GM19372 (cell line): ENCODE measurements at regions not wholly inside any gene's neighbourhood (a gene's known extent, or its start where the extent isn't known, plus 50 kb on each side); places are given as distances from the start of the nearest gene placed in this dataset.
"Not testable (repeated sequence)": the region's sequence is repeated elsewhere in the genome, so short reads cannot be mapped to it uniquely, and the experiment has no call there.

Experiments used
- ATAC-seq: cut with Tn5 transposase; IDR thresholded peaks from one replicate; pipeline ENCODE4 v1.9.1; 2021; ENCODE audit warnings: mild to moderate bottlenecking, low read depth, moderate library complexity; ENCODE audit not compliant: unreplicated experiment

- ATAC-seq = no peak
Measured at GRCh38 chr21:24658926-24659325, 948.4 kb downstream of the MRPL39 start.

DNA sequence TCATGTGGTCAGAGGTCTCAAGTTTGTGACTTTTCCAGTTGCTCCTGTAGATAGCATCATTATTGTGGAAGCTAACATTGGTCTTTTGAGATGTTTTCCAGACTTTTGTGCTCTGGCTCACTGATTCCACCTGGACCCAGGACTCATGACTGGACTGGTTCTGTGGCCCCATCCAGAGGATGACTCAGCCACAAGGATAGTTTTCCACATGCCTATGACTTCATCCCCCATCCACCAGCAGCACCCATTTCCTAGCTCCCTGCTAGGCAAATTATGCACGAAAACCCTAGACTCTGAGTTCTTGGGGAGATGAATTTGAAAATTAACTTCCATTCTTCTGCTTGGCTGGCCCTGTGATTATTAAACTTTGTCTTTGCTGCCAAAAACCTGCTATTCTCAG is 949.3 kb downstream of the MRPL39 start:
- ATAC-seq = no peak

DNA sequence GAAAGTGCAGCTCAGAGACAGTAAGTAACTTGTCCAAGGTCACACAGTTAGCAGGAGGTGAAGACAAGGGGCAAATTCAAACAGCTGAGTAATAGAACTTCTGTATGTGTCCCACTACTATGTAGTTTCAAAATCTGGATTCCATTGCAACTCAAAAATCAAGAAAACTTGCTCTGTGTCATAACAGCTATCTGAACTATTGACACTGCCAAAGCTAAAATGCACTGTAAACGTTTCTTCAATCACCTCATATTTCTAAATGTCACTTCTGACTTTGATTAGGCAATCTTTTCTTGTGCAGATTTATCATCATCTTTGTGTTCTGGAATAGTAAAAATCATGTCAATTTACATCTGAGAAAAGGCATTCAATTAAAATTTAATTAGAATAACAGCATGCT is 957.6 kb downstream of the MRPL39 start:
- ATAC-seq = no peak

- ATAC-seq = no peak
Measured at GRCh38 chr21:24636696-24637095, 970.6 kb downstream of the MRPL39 start.

DNA sequence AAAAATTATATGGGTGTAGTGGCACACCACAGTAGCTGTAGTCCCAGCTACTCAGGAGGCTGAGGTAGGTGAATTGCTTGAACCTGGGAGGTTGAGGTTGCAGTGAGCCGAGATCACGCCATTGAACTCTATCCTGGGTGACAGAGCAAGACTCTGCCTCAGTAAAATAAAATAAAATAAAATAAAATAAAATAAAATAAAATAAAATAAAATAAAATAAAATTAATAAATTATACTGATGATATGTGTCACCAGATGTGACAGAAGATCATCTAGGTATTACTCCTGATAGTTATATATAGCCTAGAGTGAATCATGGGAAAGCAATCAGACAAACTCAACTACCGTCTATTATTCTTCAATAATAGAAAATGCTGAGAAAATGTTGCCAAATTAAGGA is 972.5 kb downstream of the MRPL39 start:
- no peak for ATAC-seq

- ATAC-seq = no peak
Measured at GRCh38 chr21:24628536-24628935, 978.7 kb downstream of the MRPL39 start.

GRCh38 chr21:24628046-24628445 is 979.2 kb downstream of the MRPL39 start:
- ATAC-seq = no peak

- no peak for ATAC-seq
Measured at GRCh38 chr21:24617819-24618218, 989.5 kb downstream of the MRPL39 start.

DNA sequence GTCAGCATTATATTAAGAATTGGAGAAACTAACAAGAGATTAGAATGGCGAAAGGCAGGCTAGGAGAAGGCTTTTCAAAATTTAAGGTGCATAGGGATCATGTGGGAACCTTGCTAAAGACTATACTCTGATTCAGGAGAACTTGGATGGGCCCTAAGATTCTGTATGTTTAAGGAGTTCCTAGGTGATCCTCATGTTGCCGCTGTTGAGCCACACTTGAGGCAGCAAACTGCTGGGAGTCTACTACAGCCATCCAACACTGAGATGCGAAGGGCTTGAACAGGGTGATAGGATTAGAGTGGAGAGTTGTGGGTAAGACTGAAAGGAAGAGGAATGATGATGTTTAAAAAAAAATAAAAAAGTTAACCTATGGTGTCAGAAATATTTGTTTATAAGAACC is 1013.2 kb downstream of the MRPL39 start:
- ATAC-seq = no peak

GRCh38 chr21:24590261-24590660 is 1017.0 kb downstream of the MRPL39 start:
- no peak for ATAC-seq

- ATAC-seq = no peak
Measured at GRCh38 chr21:24583473-24583872, 1023.8 kb downstream of the MRPL39 start.

DNA sequence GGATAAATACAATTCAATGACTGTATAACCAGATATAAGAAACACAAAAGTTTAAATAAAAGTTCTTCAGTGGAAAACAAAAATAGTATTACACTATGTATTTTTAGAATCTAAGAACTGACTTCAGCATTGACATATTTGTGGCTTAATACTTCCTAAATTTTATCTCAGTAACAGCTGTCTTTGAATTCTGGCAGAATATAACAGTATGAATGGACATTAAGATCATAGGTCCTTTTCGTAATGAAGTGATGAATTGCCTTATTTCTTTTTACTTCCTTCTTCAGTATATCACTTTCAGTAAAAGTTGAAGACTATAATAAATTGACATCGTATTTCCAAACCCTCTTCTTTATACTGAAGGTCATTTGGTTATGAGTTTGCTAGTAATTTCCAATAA is 1030.0 kb downstream of the MRPL39 start:
- no peak for ATAC-seq

GRCh38 chr21:24561291-24561690 is 1046.0 kb downstream of the MRPL39 start:
- ATAC-seq = no peak

DNA sequence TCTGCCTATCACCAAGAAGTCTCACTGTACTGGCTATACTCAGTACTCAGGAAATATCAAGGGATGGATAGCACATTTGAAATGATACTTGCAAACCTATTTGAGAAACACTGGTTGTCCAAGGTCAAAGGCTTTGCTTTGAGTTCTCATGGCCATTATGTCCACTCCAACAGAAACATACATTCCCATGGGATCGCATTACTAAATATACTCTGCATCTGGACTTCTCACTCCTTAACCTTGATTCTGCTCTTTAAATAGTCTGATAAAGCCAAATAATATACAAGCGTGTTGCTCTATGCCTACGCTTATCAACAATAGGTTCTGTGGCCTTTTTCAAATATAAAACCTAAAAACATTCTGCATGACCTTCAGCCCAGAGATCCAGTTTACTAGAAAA is 1054.8 kb downstream of the MRPL39 start:
- no peak for ATAC-seq

- ATAC-seq = no peak
Measured at GRCh38 chr21:24545807-24546361, 1061.4 kb downstream of the MRPL39 start.

DNA sequence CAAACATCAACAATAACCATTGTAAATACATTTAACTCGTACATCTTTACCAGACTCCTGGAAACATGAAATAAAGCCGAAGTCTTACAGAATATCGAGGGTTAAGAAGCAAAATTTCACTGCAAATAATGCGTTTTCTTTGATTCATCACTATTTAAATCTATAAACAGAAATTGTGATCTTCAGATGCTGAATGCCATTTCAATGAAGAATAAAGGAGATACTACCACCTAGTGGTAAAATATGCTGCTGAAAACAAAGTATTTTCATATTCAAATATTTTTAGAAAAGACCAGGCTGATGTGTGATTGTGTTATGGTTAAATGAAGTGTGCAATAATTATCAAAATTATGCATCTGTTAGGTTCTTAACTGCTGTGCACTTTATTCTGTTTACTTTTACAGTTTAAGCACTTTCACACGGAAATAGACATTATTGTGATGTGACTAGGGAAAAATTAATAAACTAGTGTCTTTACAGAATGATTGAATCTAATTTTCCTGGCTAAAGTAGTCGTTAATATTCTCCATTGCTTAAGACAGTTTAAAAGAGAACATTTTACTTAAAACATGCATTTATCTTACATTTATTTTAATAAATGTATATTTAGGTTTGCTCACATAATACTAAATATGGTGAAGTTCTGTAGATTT is 1093.1 kb downstream of the MRPL39 start:
- no peak for ATAC-seq

GRCh38 chr21:24509131-24509530 is 1098.2 kb downstream of the MRPL39 start:
- ATAC-seq = no peak

- no peak for ATAC-seq
Measured at GRCh38 chr21:24486973-24487372, 1120.3 kb downstream of the MRPL39 start.

- ATAC-seq = not testable (repeated sequence)
Measured at GRCh38 chr21:24483361-24483760, 1123.9 kb downstream of the MRPL39 start.

DNA sequence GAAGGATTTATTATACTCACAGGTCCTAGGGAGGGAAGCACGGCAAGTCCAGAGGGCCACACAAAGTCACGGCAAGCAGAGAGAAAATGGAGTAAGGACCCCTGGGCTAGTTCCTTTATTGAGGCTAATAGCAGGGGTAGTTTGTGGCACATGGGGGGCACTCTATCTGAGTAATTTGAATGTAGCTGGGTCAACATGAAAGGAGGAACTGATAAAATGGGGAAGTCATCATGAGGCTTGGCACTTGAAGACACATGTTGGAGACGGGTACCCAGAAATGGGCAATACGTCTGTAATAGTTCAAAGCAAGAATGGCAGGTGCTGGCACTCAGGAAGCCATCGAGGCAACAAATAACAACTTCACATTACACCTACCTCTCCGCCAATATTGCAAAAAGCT is 1136.4 kb downstream of the MRPL39 start:
- ATAC-seq = no peak

GRCh38 chr21:24456358-24456757 is 1150.9 kb downstream of the MRPL39 start:
- ATAC-seq = no peak

DNA sequence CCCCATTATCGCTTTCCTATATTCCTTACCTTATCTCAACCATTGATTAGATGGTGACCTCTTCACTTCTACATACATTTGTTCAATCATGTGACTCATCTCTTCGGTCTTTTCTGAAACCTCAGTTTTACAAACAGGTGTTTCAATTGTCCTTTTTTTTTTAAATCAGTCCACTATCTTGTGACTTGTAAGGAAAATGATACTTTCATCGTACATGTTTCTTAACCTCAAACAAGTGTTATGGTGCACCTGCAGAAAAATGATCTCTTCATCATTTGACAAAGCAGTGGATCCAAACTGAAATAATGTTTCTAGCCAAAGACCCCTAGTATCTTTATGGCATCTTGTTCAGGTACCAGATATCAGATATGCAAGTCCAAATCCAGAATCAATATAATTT is 1157.2 kb downstream of the MRPL39 start:
- ATAC-seq = no peak

DNA sequence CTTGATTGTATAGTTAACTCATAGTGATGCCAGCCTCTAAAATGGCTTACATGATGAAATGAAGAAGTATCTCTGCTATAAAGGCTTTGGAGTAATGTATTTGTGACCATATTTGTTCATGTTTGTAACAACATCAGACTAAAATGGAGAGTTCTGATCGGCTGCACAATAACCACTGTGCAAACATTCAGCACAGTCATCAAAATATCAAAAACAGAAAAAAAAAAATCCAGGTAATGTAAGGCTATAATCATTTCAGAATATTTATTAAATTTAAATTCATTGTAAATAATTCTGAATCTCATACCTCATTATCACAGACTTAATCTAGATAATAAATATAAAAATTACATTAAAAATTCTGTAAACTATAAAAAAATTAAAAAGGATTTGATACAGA is 1161.8 kb downstream of the MRPL39 start:
- ATAC-seq = no peak
